ENCODE measurements at regions not wholly inside any gene's neighbourhood (a gene's known extent, or its start where the extent isn't known, plus 50 kb on each side); places are given as distances from the start of the nearest gene placed in this dataset.

- in situ Hi-C loops (cut with MboI; ENCODE audit: low sequenced_read_pairs in 4 of 4) (no loop called here), intact Hi-C loops (cut with DNase I; ENCODE audit: low total_unique reads) (loop anchor here (1.0 to 10.0 kb wide), 3 partner anchors 45 to 711 kb away; no protein-coding TSS in a partner anchor)
- Histone ChIP-seq H3K27ac (peak overlapping the region; percentile 97 to 99 (median 99)), H3K4me3 (peak overlapping the region; percentile 75 to 80 (median 80)), H3K4me1 (peaks cover 42 to 45% of the 10 kb centered on the region in 2 donors), H3K27me3 (no peaks in the 10 kb centered on the region), H3K36me3 (no peaks in the 10 kb centered on the region), H3K9me3 (no peaks in the 10 kb centered on the region)
- peak; percentile 96 to 98 for TF ChIP-seq POLR2A (IDR thresholded peaks at IDR 0.05)
- peak in 1 of 5 experiments; percentile 4 for TF ChIP-seq CTCF (IDR thresholded peaks at IDR 0.05 in 4 of 5, conservative IDR thresholded peaks at IDR 0.05 in 1 of 5)
- ATAC-seq (peak; percentile 87 to 89), DNase-seq (peak; percentile 99 to 100)
Measured at GRCh38 chr22:46035742-46036557, 59.0 kb upstream of the WNT7B start.

GRCh38 chr22:46036558-46037408 lies 59.8 kb upstream of the WNT7B start:
- Histone ChIP-seq H3K27me3 (no peaks in the 10 kb centered on the region), H3K4me3 (peak overlapping the region; percentile 75 to 80 (median 80)), H3K27ac (peak overlapping the region; percentile 97 to 99 (median 99)), H3K36me3 (no peaks in the 10 kb centered on the region), H3K9me3 (no peaks in the 10 kb centered on the region), H3K4me1 (peaks cover 49 to 52% of the 10 kb centered on the region in 2 donors)
- ATAC-seq (no peak), DNase-seq (peak in 1 of 2 donors; percentile 31)
- in situ Hi-C loops (cut with MboI; ENCODE audit: low sequenced_read_pairs in 4 of 4) = no loop called here
- intact Hi-C loops (cut with DNase I; ENCODE audit: low total_unique reads) = loop anchor here (10.0 kb wide), 1 partner anchor 712 kb away; no protein-coding TSS in a partner anchor
- TF ChIP-seq CTCF (IDR thresholded peaks at IDR 0.05 in 4 of 5, conservative IDR thresholded peaks at IDR 0.05 in 1 of 5) (no peak), POLR2A (IDR thresholded peaks at IDR 0.05) (peak in 1 of 2 donors; percentile 18)

GRCh38 chr22:46038174-46038487 lies 61.2 kb upstream of the WNT7B start:
- intact Hi-C loops (cut with DNase I; ENCODE audit: low total_unique reads) = loop anchor here (10.0 kb wide), 1 partner anchor 713 kb away; no protein-coding TSS in a partner anchor
- no peaks in the 10 kb centered on the region for H3K36me3 ChIP-seq
- H3K4me3 ChIP-seq = no peak overlapping the region
- TF ChIP-seq POLR2A (IDR thresholded peaks at IDR 0.05) (no peak), CTCF (IDR thresholded peaks at IDR 0.05 in 4 of 5, conservative IDR thresholded peaks at IDR 0.05 in 1 of 5) (no peak)
- in situ Hi-C loops (cut with MboI; ENCODE audit: low sequenced_read_pairs in 4 of 4) = no loop called here
- H3K27ac ChIP-seq = peak overlapping the region; percentile 98 to 99 (median 99)
- DNase-seq (no peak), ATAC-seq (no peak)
- no peaks in the 10 kb centered on the region for H3K27me3 ChIP-seq
- no peaks in the 10 kb centered on the region for H3K9me3 ChIP-seq
- peaks cover 56 to 59% of the 10 kb centered on the region in 2 donors for H3K4me1 ChIP-seq

GRCh38 chr22:46038516-46039430 lies 61.8 kb upstream of the WNT7B start:
- peak in 1 of 2 donors; percentile 41 for DNase-seq
- no peak for TF ChIP-seq POLR2A (IDR thresholded peaks at IDR 0.05)
- TF ChIP-seq CTCF (IDR thresholded peaks at IDR 0.05 in 4 of 5, conservative IDR thresholded peaks at IDR 0.05 in 1 of 5) = no peak
- no peaks in the 10 kb centered on the region for H3K9me3 ChIP-seq
- intact Hi-C loops (cut with DNase I; ENCODE audit: low total_unique reads) = loop anchor here (10.0 kb wide), 1 partner anchor 714 kb away; no protein-coding TSS in a partner anchor
- ATAC-seq = no peak
- H3K27ac ChIP-seq = peak overlapping the region; percentile 98 to 99 (median 99)
- H3K4me3 ChIP-seq = no peak overlapping the region
- in situ Hi-C loops (cut with MboI; ENCODE audit: low sequenced_read_pairs in 4 of 4) = no loop called here
- H3K36me3 ChIP-seq = no peaks in the 10 kb centered on the region
- H3K27me3 ChIP-seq = no peaks in the 10 kb centered on the region
- H3K4me1 ChIP-seq = peaks cover 58 to 60% of the 10 kb centered on the region in 2 donors
